ENCODE measurements at regions not wholly inside any gene's neighbourhood (a gene's known extent, or its start where the extent isn't known, plus 50 kb on each side); places are given as distances from the start of the nearest gene placed in this dataset.
"Not testable (repeated sequence)": the region's sequence is repeated elsewhere in the genome, so short reads cannot be mapped to it uniquely, and the experiment has no call there.

GRCh38 chr4:134117392-134118183 is 84.0 kb downstream of the PABPC4L start:
- Histone ChIP-seq H3K9me3 (replicated peaks in 1 of 3) (no peaks in the 10 kb centered on the region), H3K27ac (no peak overlapping the region), H3K36me3 (replicated peaks in 1 of 2) (no peaks in the 10 kb centered on the region), H3K4me1 (replicated peaks in 1 of 2) (no peaks in the 10 kb centered on the region), H3K4me3 (no peak overlapping the region), H3K27me3 (no peaks in the 10 kb centered on the region)
- WGBS, 4 donors = 46 to 62% (median 54%) methylated on average over 2 of the region's 2 CpGs
- no peak for DNase-seq
- intact Hi-C loops (cut with DNase I) = no loop called here
- TF ChIP-seq POLR2A (IDR thresholded peaks at IDR 0.05) (no peak), CTCF (IDR thresholded peaks at IDR 0.05) (no peak)

- intact Hi-C loops (cut with DNase I) = no loop called here
- TF ChIP-seq CTCF (IDR thresholded peaks at IDR 0.05) (no peak), POLR2A (IDR thresholded peaks at IDR 0.05) (no peak)
- no peak overlapping the region for H3K4me3 ChIP-seq
- H3K4me1 ChIP-seq (replicated peaks in 1 of 2) = no peaks in the 10 kb centered on the region
- no peaks in the 10 kb centered on the region for H3K27me3 ChIP-seq
- no peak overlapping the region for H3K27ac ChIP-seq
- DNase-seq = no peak
- 68 to 78% (median 72%) methylated on average over 3 of the region's 3 CpGs for WGBS, 4 donors
- no peaks in the 10 kb centered on the region for H3K36me3 ChIP-seq (replicated peaks in 1 of 2)
- no peaks in the 10 kb centered on the region for H3K9me3 ChIP-seq (replicated peaks in 1 of 3)
These were observed 111.7 kb downstream of the PABPC4L start for GRCh38 chr4:134089885-134090284.

GRCh38 chr4:134085496-134085895 is 116.1 kb downstream of the PABPC4L start:
- Histone ChIP-seq H3K27ac (no peak overlapping the region), H3K9me3 (replicated peaks in 1 of 3) (no peaks in the 10 kb centered on the region), H3K36me3 (replicated peaks in 1 of 2) (no peaks in the 10 kb centered on the region), H3K4me1 (replicated peaks in 1 of 2) (no peaks in the 10 kb centered on the region), H3K27me3 (no peaks in the 10 kb centered on the region), H3K4me3 (no peak overlapping the region)
- TF ChIP-seq CTCF (IDR thresholded peaks at IDR 0.05) (no peak), POLR2A (IDR thresholded peaks at IDR 0.05) (no peak)
- no peak for DNase-seq
- 65 to 85% (median 67%) methylated on average over 2 of the region's 2 CpGs for WGBS, 4 donors
- intact Hi-C loops (cut with DNase I) = no loop called here

GRCh38 chr4:134079085-134079484 is 122.5 kb downstream of the PABPC4L start:
- H3K27ac ChIP-seq; H3K9me3 ChIP-seq (replicated peaks in 1 of 3); H3K27me3 ChIP-seq; H3K4me1 ChIP-seq (replicated peaks in 1 of 2); intact Hi-C loops (cut with DNase I); DNase-seq; H3K36me3 ChIP-seq (replicated peaks in 1 of 2); H3K4me3 ChIP-seq: not testable (repeated sequence)
- 89 to 95% (median 92%) methylated on average over 15 of the region's 15 CpGs for WGBS, 4 donors

Measured in adrenal gland (tissue), 9 donors.